HL-60 (cell line): ENCODE measurements at regions not wholly inside any gene's neighbourhood (a gene's known extent, or its start where the extent isn't known, plus 50 kb on each side); places are given as distances from the start of the nearest gene placed in this dataset.

ENCODE experiments used
- DNase-seq, 2 experiments: peaks; one replicate each; pipeline ENCODE4 v3.0.0-alpha.2; 2010 to 2020; ENCODE audit warnings: low read depth in 1 of 2, low spot score in 1 of 2
- H3K27ac ChIP-seq: fragments of 250-450 bp; sonication (Bioruptor Pico); replicated peaks from 2 replicates; pipeline ENCODE4 v1.5.1; 2020; ENCODE audit warnings: mild to moderate bottlenecking, moderate library complexity
- H3K27me3 ChIP-seq: fragments of 250-450 bp; sonication (Bioruptor Pico); 2 replicates; pipeline ENCODE4 v1.5.1; 2021; ENCODE audit warnings: mild to moderate bottlenecking, moderate library complexity; ENCODE audit not compliant: insufficient read depth, poor library complexity, severe bottlenecking
- H3K4me3 ChIP-seq: replicated peaks from 2 replicates; pipeline ENCODE4 v1.5.1; 2011; ENCODE audit warnings: mild to moderate bottlenecking, control low read depth, low read length; ENCODE audit not compliant: insufficient read depth
- CTCF ChIP-seq: IDR thresholded peaks from one replicate; pipeline ENCODE4 v1.5.1; 2011; ENCODE audit warnings: low read length, control low read depth, inconsistent platforms; ENCODE audit not compliant: insufficient read depth
- GABPA ChIP-seq: IDR thresholded peaks from 2 replicates; pipeline ENCODE4 v1.6.1; 2012; ENCODE audit warnings: low read depth
- POLR2AphosphoS5 ChIP-seq: IDR thresholded peaks from 2 replicates; pipeline ENCODE4 v1.6.1; 2012; ENCODE audit warnings: low read depth
- REST ChIP-seq: IDR thresholded peaks from 2 replicates; pipeline ENCODE4 v1.6.1; 2012; ENCODE audit warnings: low read depth; ENCODE audit not compliant: insufficient replicate concordance
- SPI1 ChIP-seq: IDR thresholded peaks from 2 replicates; pipeline ENCODE4 v1.6.1; 2012; ENCODE audit warnings: low read depth, mild to moderate bottlenecking, borderline replicate concordance

- DNase-seq, result no peak
- H3K4me3 ChIP-seq, result no peak overlapping the region
- TF ChIP-seq POLR2AphosphoS5, result no peak
- no peak for TF ChIP-seq CTCF
- TF ChIP-seq GABPA, result no peak
- no peak for TF ChIP-seq REST
- no peak for TF ChIP-seq SPI1
Observed at GRCh38 chr4:23006756-23007155, 314.0 kb downstream of the GBA3 start.

GRCh38 chr4:23005691-23006090 lies 313.0 kb downstream of the GBA3 start:
- TF ChIP-seq SPI1, result no peak
- no peak for TF ChIP-seq POLR2AphosphoS5
- no peak for TF ChIP-seq CTCF
- TF ChIP-seq REST, result no peak
- no peak for TF ChIP-seq GABPA
- H3K27me3 ChIP-seq, result no peaks in the 10 kb centered on the region
- H3K27ac ChIP-seq, result no peak overlapping the region
- H3K4me3 ChIP-seq, result no peak overlapping the region
- DNase-seq, result no peak

More at GRCh38 chr4:23006756-23007155, 314.0 kb downstream of the GBA3 start:
- H3K27me3 ChIP-seq, result no peaks in the 10 kb centered on the region
- no peak overlapping the region for H3K27ac ChIP-seq

GRCh38 chr4:23001478-23001877 lies 308.7 kb downstream of the GBA3 start:
- TF ChIP-seq CTCF, result no peak
- no peak for TF ChIP-seq REST
- TF ChIP-seq SPI1, result no peak
- no peak for TF ChIP-seq GABPA
- TF ChIP-seq POLR2AphosphoS5, result no peak

More at GRCh38 chr4:23001478-23001877, 308.7 kb downstream of the GBA3 start:
- H3K4me3 ChIP-seq, result no peak overlapping the region
- H3K27me3 ChIP-seq, result no peaks in the 10 kb centered on the region
- no peak overlapping the region for H3K27ac ChIP-seq
- no peak for DNase-seq
